ENCODE measurements at regions not wholly inside any gene's neighbourhood (a gene's known extent, or its start where the extent isn't known, plus 50 kb on each side); places are given as distances from the start of the nearest gene placed in this dataset.
"Not testable (repeated sequence)": the region's sequence is repeated elsewhere in the genome, so short reads cannot be mapped to it uniquely, and the experiment has no call there.

GRCh38 chr13:66076417-66076816 is 1153.7 kb downstream of the PCDH9 start:
- in situ Hi-C loops (cut with MboI; ENCODE audit: low sequenced_read_pairs in 4 of 4) (no loop called here), intact Hi-C loops (cut with DNase I; ENCODE audit: low total_unique reads) (no loop called here)
- no peak for DNase-seq
- H3K4me3 ChIP-seq, result no peak overlapping the region
- H3K27me3 ChIP-seq, result no peaks in the 10 kb centered on the region
- H3K36me3 ChIP-seq, result no peaks in the 10 kb centered on the region
- no peak for ATAC-seq
- no peak for TF ChIP-seq POLR2A (IDR thresholded peaks at IDR 0.05)
- no peak for TF ChIP-seq CTCF (IDR thresholded peaks at IDR 0.05 in 4 of 5, conservative IDR thresholded peaks at IDR 0.05 in 1 of 5)
- no peak overlapping the region for H3K27ac ChIP-seq
- no peaks in the 10 kb centered on the region for H3K4me1 ChIP-seq
- H3K9me3 ChIP-seq, result no peaks in the 10 kb centered on the region

GRCh38 chr13:66074018-66074615 is 1156.0 kb downstream of the PCDH9 start:
- no peak overlapping the region for H3K4me3 ChIP-seq
- intact Hi-C loops (cut with DNase I; ENCODE audit: low total_unique reads), result no loop called here
- H3K27ac ChIP-seq, result no peak overlapping the region
- DNase-seq (no peak), ATAC-seq (no peak)
- TF ChIP-seq POLR2A (IDR thresholded peaks at IDR 0.05) (no peak), CTCF (IDR thresholded peaks at IDR 0.05 in 4 of 5, conservative IDR thresholded peaks at IDR 0.05 in 1 of 5) (no peak)
- no peaks in the 10 kb centered on the region for H3K9me3 ChIP-seq
- in situ Hi-C loops (cut with MboI; ENCODE audit: low sequenced_read_pairs in 4 of 4), result no loop called here
- no peaks in the 10 kb centered on the region for H3K4me1 ChIP-seq
- no peaks in the 10 kb centered on the region for H3K27me3 ChIP-seq
- H3K36me3 ChIP-seq, result no peaks in the 10 kb centered on the region

GRCh38 chr13:66072097-66072496 is 1158.0 kb downstream of the PCDH9 start:
- intact Hi-C loops (cut with DNase I; ENCODE audit: low total_unique reads); H3K4me3 ChIP-seq; DNase-seq; H3K9me3 ChIP-seq; ATAC-seq; H3K27ac ChIP-seq; H3K27me3 ChIP-seq; H3K36me3 ChIP-seq; H3K4me1 ChIP-seq; in situ Hi-C loops (cut with MboI; ENCODE audit: low sequenced_read_pairs in 4 of 4): not testable (repeated sequence)

- in situ Hi-C loops (cut with MboI; ENCODE audit: low sequenced_read_pairs in 4 of 4) (no loop called here), intact Hi-C loops (cut with DNase I; ENCODE audit: low total_unique reads) (no loop called here)
- Histone ChIP-seq H3K4me3 (no peak overlapping the region), H3K9me3 (no peaks in the 10 kb centered on the region), H3K27ac (no peak overlapping the region), H3K4me1 (no peaks in the 10 kb centered on the region), H3K27me3 (no peaks in the 10 kb centered on the region), H3K36me3 (no peaks in the 10 kb centered on the region)
- no peak for ATAC-seq
- no peak for DNase-seq
- TF ChIP-seq POLR2A (IDR thresholded peaks at IDR 0.05), result no peak
- no peak for TF ChIP-seq CTCF (IDR thresholded peaks at IDR 0.05 in 4 of 5, conservative IDR thresholded peaks at IDR 0.05 in 1 of 5)
Measured at GRCh38 chr13:66071608-66072007, 1158.5 kb downstream of the PCDH9 start.

GRCh38 chr13:66071029-66071428 is 1159.1 kb downstream of the PCDH9 start:
- intact Hi-C loops (cut with DNase I; ENCODE audit: low total_unique reads), result no loop called here
- Histone ChIP-seq H3K27ac (no peak overlapping the region), H3K4me3 (no peak overlapping the region), H3K36me3 (no peaks in the 10 kb centered on the region), H3K4me1 (no peaks in the 10 kb centered on the region), H3K9me3 (no peaks in the 10 kb centered on the region), H3K27me3 (no peaks in the 10 kb centered on the region)
- TF ChIP-seq POLR2A (IDR thresholded peaks at IDR 0.05) (no peak), CTCF (IDR thresholded peaks at IDR 0.05 in 4 of 5, conservative IDR thresholded peaks at IDR 0.05 in 1 of 5) (no peak)
- DNase-seq (no peak), ATAC-seq (no peak)
- in situ Hi-C loops (cut with MboI; ENCODE audit: low sequenced_read_pairs in 4 of 4), result no loop called here

Data from gastrocnemius medialis (tissue), 4 donors.